SK-N-MC (cell line): ENCODE measurements at regions not wholly inside any gene's neighbourhood (a gene's known extent, or its start where the extent isn't known, plus 50 kb on each side); places are given as distances from the start of the nearest gene placed in this dataset.

Experiments
- EZH2 ChIP-seq: fragments of 200-600 bp; sonication (generic); IDR thresholded peaks from one replicate; pipeline ENCODE4 v1.6.1; 2017; ENCODE audit warnings: antibody characterized with exemption
- POLR2AphosphoS5 ChIP-seq: IDR thresholded peaks from 2 replicates; pipeline ENCODE4 v1.6.1; 2012; ENCODE audit warnings: mild to moderate bottlenecking, low read depth, low read length, borderline replicate concordance

- TF ChIP-seq EZH2 (no peak), POLR2AphosphoS5 (no peak)
Measured at GRCh38 chr2:75284345-75284744, 85.0 kb upstream of the TACR1 start.
